NCI-H524 (cell line): ENCODE measurements at regions not wholly inside any gene's neighbourhood (a gene's known extent, or its start where the extent isn't known, plus 50 kb on each side); places are given as distances from the start of the nearest gene placed in this dataset.
"Not testable (repeated sequence)": the region's sequence is repeated elsewhere in the genome, so short reads cannot be mapped to it uniquely, and the experiment has no call there.

Experiments
- DNase-seq, 2 experiments: peaks; one replicate each; lab custom pipeline; 2025; lab: John Stamatoyannopoulos, UW

DNA sequence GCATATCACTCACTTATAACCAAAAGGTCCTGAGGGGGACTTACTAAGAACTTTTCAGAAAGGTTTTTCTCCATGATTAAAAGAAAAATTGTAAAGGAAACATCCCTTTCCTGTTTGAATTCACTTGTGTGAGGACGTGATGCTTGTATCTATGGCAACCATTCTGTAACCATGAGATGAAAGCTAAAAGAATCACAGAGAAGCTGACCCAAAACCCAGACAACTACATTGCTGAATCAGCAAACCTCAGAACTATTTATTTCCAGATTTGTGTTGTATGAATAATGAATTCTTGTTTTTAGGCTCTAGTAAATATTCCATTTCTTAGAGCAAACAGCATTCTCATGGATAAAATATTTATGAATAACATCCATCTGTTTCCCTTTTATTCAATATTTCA, 91.2 kb downstream of the RCHY1 start:
- no peak for DNase-seq

GRCh38 chr4:75412746-75413145, 101.5 kb downstream of the RCHY1 start:
- no peak for DNase-seq

DNA sequence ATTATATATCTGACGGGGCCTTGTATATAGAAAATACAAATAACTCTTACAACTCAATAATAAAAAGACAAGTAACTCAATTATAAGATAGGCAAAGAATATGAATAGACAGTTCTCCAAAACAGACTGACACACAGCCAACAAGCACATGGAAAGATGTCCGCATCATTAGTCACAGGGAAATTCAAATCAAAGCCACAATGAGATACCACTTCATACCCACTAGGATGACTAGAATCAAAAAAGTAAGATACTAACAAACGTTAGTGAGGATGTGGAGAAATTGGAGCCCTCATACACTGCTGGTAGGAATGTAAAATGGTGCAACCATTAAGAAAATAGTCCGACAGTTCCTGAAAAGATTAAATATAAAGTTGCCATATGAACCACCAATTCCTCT, 115.7 kb downstream of the RCHY1 start:
- no peak for DNase-seq

- DNase-seq = no peak
Observed at GRCh38 chr4:75391489-75392166, 122.6 kb downstream of the RCHY1 start.

DNA sequence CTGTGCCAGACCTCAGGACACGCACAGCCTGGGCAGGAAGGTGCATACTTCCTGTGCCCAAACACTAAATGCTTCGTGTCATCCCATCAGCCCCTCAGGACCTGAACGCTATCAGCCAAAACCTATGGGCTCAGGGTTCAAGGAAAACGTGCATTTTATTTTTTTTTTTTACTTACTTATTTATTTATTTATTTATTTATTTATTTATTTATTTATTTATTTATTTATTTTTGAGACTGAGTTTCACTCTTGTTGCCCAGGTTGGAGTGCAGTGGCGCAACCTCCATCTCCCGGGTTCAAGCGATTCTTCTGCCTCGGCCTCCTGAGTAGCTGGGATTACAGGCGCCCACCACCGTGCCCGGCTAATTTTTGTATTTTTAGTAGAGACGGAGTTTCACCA, 127.8 kb downstream of the RCHY1 start:
- not testable (repeated sequence) for DNase-seq

DNA sequence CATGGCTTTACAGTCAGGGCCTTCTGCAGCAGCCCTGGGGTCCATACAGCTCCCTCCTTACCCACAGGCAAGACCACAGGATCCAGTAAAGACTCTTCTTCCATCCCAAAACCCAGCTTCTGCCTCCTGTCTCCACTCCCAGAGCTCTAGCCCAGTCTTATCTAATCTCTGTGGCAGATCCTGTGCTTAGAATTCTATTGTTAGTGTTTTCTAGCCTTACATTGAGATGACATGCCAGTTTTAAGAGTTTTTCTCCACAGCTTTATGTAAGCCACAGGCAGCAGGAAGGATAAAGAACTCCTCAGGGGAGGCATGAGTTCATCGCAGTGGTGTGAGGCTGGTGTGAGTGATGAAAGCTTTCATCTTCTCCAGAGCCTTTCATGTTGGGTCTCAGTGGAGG, 129.1 kb downstream of the RCHY1 start:
- DNase-seq = no peak

GRCh38 chr4:75376543-75376942, 137.7 kb downstream of the RCHY1 start:
- DNase-seq = no peak

DNA sequence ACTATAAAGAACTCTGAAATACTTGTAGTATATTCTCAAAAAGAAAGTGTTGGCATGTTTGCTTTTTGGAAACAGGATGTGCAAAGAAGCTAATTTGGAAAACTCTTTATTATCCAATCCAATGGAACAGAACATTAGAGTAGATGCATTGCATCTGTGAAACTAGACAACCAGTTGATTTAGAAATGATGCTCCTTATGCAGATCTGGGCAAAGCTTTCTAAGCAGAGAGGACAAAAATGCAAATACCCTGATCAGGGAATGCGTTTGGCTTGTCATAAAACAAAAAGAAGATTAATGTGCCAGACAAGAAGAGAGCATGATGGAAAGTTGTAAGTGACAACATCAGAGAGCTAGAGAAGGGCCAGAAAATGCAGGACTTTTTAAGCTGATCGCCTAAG, 142.3 kb downstream of the RCHY1 start:
- DNase-seq = no peak

- DNase-seq = no peak
Observed at GRCh38 chr4:75370576-75370975, 143.6 kb downstream of the RCHY1 start.

DNA sequence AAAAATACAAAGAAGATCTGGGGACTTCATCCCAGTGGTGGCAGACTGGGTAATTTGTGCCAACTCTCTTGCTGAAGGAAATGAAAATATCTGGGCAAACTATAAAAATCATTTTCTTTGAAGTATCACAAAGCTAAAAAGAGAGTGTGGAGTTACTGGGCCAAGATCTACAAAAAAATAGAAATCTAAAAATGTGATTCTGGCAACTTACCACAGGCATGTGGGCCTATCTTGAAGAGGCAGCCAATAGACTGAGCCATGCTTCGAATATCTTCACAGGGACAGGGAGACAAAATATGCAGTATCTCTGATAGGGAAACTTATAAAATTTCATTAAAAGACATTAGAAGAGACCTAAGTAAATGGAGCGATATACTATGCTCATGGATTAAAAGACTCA, 168.8 kb downstream of the RCHY1 start:
- DNase-seq = no peak

- no peak for DNase-seq
Observed at GRCh38 chr4:75344915-75345314, 169.3 kb downstream of the RCHY1 start.

GRCh38 chr4:75343333-75343732, 170.9 kb downstream of the RCHY1 start:
- no peak for DNase-seq

- DNase-seq = no peak
Observed at GRCh38 chr4:75340561-75340960, 173.6 kb downstream of the RCHY1 start.

- no peak for DNase-seq
Observed at GRCh38 chr4:75338352-75338880, 175.8 kb downstream of the RCHY1 start.

- DNase-seq = no peak
Observed at GRCh38 chr4:75327804-75328512, 186.2 kb downstream of the RCHY1 start.

- no peak for DNase-seq
Observed at GRCh38 chr4:75325318-75325979, 188.8 kb downstream of the RCHY1 start.

DNA sequence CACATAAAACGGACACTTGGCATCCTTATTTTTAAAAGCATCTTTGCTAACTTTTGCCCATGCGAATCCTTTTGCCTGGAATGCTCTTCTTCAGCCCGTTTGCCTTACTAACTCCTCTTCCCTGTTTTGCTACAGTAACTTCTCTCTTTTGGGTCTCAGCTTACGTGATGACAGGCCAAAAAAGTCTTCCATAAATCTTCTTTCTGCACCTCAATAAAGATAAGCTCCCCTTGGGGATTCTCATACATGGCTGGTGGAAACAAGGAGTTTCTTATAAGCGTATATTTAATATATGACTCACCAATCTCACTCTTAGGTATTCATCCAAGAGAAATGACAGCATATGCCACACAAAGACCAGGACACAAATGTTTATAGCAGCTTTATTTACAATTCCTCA, 192.7 kb downstream of the RCHY1 start:
- no peak for DNase-seq

- DNase-seq = not testable (repeated sequence)
Observed at GRCh38 chr4:75317641-75318040, 196.6 kb downstream of the RCHY1 start.

- DNase-seq = no peak
Observed at GRCh38 chr4:75308049-75308448, 206.2 kb downstream of the RCHY1 start.

GRCh38 chr4:75306506-75306905, 207.7 kb downstream of the RCHY1 start:
- no peak for DNase-seq

DNA sequence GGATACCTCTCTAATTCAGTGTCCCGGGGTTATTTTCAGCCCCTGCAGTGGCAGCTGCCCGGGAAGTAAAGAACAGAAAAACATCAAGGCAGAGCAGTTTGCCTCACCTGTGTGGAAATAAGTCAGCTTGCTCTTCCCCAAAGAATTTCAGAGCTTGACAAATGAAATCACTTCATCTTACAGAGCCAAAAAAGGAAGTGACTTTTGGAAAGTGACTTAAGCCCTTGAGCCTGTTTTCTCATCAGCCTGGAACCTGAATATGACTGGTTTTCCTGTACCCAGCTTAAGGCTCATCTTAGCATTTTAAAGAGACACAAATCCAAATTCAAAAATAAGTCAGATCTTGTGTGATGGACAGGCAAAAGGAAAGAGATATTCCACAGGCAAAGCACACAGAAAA, 211.6 kb downstream of the RCHY1 start:
- no peak for DNase-seq

DNA sequence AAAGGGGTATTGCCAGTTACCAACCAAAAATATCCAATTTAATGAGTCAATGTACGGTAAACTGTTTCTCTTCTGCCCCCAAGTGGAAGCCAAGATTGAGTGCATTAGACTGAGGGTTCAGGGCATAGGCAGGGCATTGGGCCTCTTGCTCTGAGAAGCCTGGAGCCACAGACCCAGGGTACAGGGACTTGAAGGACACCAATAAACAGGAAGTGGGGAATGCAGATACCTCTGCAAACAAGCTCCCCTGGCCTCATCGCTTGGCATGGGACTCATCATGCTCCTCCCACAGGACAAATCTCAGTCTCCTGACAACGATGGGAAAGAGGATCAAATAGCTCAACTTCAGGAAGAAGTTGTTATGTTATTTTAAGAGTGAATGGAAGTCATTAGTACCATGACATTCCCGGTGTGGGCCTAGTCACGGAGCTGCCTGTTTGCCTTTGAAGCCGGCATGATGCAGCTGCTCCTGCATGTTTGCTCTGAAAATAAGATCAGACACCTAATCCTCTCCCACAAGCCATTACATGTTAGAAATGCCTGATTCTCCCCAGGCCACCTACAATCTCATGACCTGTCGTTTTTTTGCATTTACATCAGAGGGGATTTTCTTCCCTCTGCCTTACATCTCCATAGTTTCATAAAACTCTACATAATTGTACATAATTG, 224.2 kb downstream of the RCHY1 start:
- peak in 1 of 2 experiments; percentile 18 for DNase-seq
